GM23248 (cell line): ENCODE measurements at regions not wholly inside any gene's neighbourhood (a gene's known extent, or its start where the extent isn't known, plus 50 kb on each side); places are given as distances from the start of the nearest gene placed in this dataset.
A peak's percentile ranks its signal among the peaks of the same experiment; 100 is the strongest.

ENCODE experiments used
- DNase-seq: peaks from one replicate; pipeline ENCODE4 v3.0.0-alpha.2; 2015
- H2AFZ ChIP-seq: fragments of 200-600 bp; sonication (generic); 2 replicates; pipeline ENCODE4 v1.6.1; 2016; ENCODE audit warnings: antibody characterized with exemption
- H3F3A ChIP-seq: fragments of 200-600 bp; sonication (generic); 2 replicates; pipeline ENCODE4 v1.6.1; 2016; ENCODE audit warnings: mild to moderate bottlenecking, antibody characterized with exemption, mixed run types; ENCODE audit not compliant: insufficient read depth
- H3K27ac ChIP-seq: fragments of 200-600 bp; sonication (generic); 2 replicates; pipeline ENCODE4 v1.5.1; 2016; ENCODE audit warnings: mild to moderate bottlenecking
- H3K27me3 ChIP-seq: fragments of 200-600 bp; sonication (generic); replicated peaks from 2 replicates; pipeline ENCODE4 v1.6.1; 2016; ENCODE audit warnings: mild to moderate bottlenecking; ENCODE audit not compliant: insufficient read depth
- H3K36me3 ChIP-seq: fragments of 200-600 bp; sonication (generic); 2 replicates; pipeline ENCODE4 v1.6.1; 2016; ENCODE audit warnings: low read depth, mild to moderate bottlenecking
- H3K4me1 ChIP-seq: fragments of 200-600 bp; sonication (generic); 2 replicates; pipeline ENCODE4 v1.6.1; 2016; ENCODE audit warnings: mild to moderate bottlenecking; ENCODE audit not compliant: insufficient read depth
- H3K4me2 ChIP-seq: fragments of 200-600 bp; sonication (generic); one replicate; pipeline ENCODE4 v1.6.1; 2016; ENCODE audit warnings: mild to moderate bottlenecking; ENCODE audit not compliant: unreplicated experiment
- H3K4me3 ChIP-seq: fragments of 200-600 bp; sonication (generic); 2 replicates; pipeline ENCODE4 v1.5.1; 2016; ENCODE audit warnings: mild to moderate bottlenecking
- H3K79me2 ChIP-seq: fragments of 200-600 bp; sonication (generic); 2 replicates; pipeline ENCODE4 v1.6.1; 2016; ENCODE audit warnings: mild to moderate bottlenecking; ENCODE audit not compliant: insufficient read depth
- H3K9ac ChIP-seq: fragments of 200-600 bp; sonication (generic); 2 replicates; pipeline ENCODE4 v1.6.1; 2016; ENCODE audit warnings: mild to moderate bottlenecking
- H3K9me2 ChIP-seq: fragments of 200-600 bp; sonication (generic); 2 replicates; pipeline ENCODE4 v1.6.1; 2016; ENCODE audit warnings: mixed run types, mild to moderate bottlenecking, moderate library complexity; ENCODE audit not compliant: insufficient read depth
- H3K9me3 ChIP-seq: fragments of 200-600 bp; sonication (generic); one replicate; pipeline ENCODE4 v1.6.1; 2017; ENCODE audit warnings: low read depth
- H4K20me1 ChIP-seq: fragments of 200-600 bp; sonication (generic); 2 replicates; pipeline ENCODE4 v1.6.0; 2016; ENCODE audit not compliant: insufficient read depth
- EZH2 ChIP-seq: fragments of 200-600 bp; sonication (generic); IDR thresholded peaks from 2 replicates; pipeline ENCODE4 v1.6.1; 2018; ENCODE audit warnings: antibody characterized with exemption, mild to moderate bottlenecking; ENCODE audit not compliant: insufficient read depth, poor library complexity, severe bottlenecking
- EZH2phosphoT487 ChIP-seq: fragments of 200-600 bp; sonication (generic); IDR thresholded peaks from 2 replicates; pipeline ENCODE4 v1.6.1; 2018; ENCODE audit warnings: antibody characterized with exemption, moderate library complexity, mild to moderate bottlenecking, low read depth; ENCODE audit not compliant: insufficient read depth
- WGBS, 2 experiments: methylation state at CpG; one replicate each; pipeline ENCODE4 v1.1.6; 2015 to 2017; ENCODE audit warnings: low lambda C conversion rate in 2 of 2, low coverage in 1 of 2; ENCODE audit errors: missing lambda C conversion rate in 2 of 2; 5-methylcytosine and 5-hydroxymethylcytosine counted together
- in situ Hi-C: fragments of 300-500 bp; cut with MboI; formaldehyde crosslinking; loops from 2 replicates; pipeline ENCODE4 v1.15.0; 2020

- Histone ChIP-seq H2AFZ (no peak overlapping the region), H3K27me3 (no peaks in the 10 kb centered on the region), H3K4me1 (peaks cover 25% of the 10 kb centered on the region), H3K9me2 (no peaks in the 10 kb centered on the region), H3F3A (peaks cover 15% of the 10 kb centered on the region; the same call in 1 of the 2 replicates), H3K4me2 (peak overlapping the region; percentile 14), H3K9me3 (no peaks in the 10 kb centered on the region), H4K20me1 (no peaks in the 10 kb centered on the region), H3K4me3 (no peak overlapping the region), H3K79me2 (0 out of 2 replicates have a peak, but pooled peaks cover 12% of the 10 kb centered on the region), H3K9ac (no peak overlapping the region), H3K27ac (no peak overlapping the region), H3K36me3 (no peaks in the 10 kb centered on the region)
- peak; percentile 46 for DNase-seq
- in situ Hi-C loops, result no loop called here
- TF ChIP-seq EZH2phosphoT487 (no peak), EZH2 (no peak)
- 94 to 97% methylated on average over 5 of the region's 5 CpGs for WGBS, 2 experiments
These were observed 424.0 kb upstream of the C2CD4B start for GRCh38 chr15:62588938-62589670.

GRCh38 chr15:62591842-62592838 lies 427.1 kb upstream of the C2CD4B start:
- Histone ChIP-seq H3K4me1 (peaks cover 23% of the 10 kb centered on the region), H3K27me3 (no peaks in the 10 kb centered on the region), H3K9me3 (no peaks in the 10 kb centered on the region), H3K4me2 (peak overlapping the region; percentile 19), H3K27ac (no peak overlapping the region), H4K20me1 (no peaks in the 10 kb centered on the region), H3K9me2 (no peaks in the 10 kb centered on the region), H2AFZ (no peak overlapping the region), H3K4me3 (no peak overlapping the region), H3K79me2 (0 out of 2 replicates have a peak, but pooled peaks cover 16% of the 10 kb centered on the region), H3K9ac (no peak overlapping the region), H3K36me3 (no peaks in the 10 kb centered on the region), H3F3A (peaks cover 15% of the 10 kb centered on the region; the same call in 1 of the 2 replicates)
- WGBS, 2 experiments, result 61 to 65% methylated on average over 8 of the region's 8 CpGs
- in situ Hi-C loops, result no loop called here
- TF ChIP-seq EZH2, result no peak
- TF ChIP-seq EZH2phosphoT487, result no peak
- DNase-seq, result peak; percentile 47

GRCh38 chr15:62592920-62593319 lies 427.8 kb upstream of the C2CD4B start:
- in situ Hi-C loops, result no loop called here
- no peak for TF ChIP-seq EZH2phosphoT487
- no peaks in the 10 kb centered on the region for H4K20me1 ChIP-seq
- H3K4me1 ChIP-seq, result peaks cover 23% of the 10 kb centered on the region
- no peaks in the 10 kb centered on the region for H3K9me2 ChIP-seq
- no peak overlapping the region for H3K9ac ChIP-seq
- no peak overlapping the region for H3K27ac ChIP-seq
- no peak overlapping the region for H3K4me2 ChIP-seq
- no peak for DNase-seq
- H3F3A ChIP-seq, result peaks cover 15% of the 10 kb centered on the region; the same call in 1 of the 2 replicates
- 56 to 63% methylated on average over 1 of the region's 1 CpG for WGBS, 2 experiments
- H3K79me2 ChIP-seq, result 0 out of 2 replicates have a peak, but pooled peaks cover 16% of the 10 kb centered on the region
- H3K4me3 ChIP-seq, result no peak overlapping the region
- no peaks in the 10 kb centered on the region for H3K36me3 ChIP-seq
- no peaks in the 10 kb centered on the region for H3K9me3 ChIP-seq
- no peaks in the 10 kb centered on the region for H3K27me3 ChIP-seq
- no peak overlapping the region for H2AFZ ChIP-seq

- H3K79me2 ChIP-seq, result peaks cover 19% of the 10 kb centered on the region
- H2AFZ ChIP-seq, result no peak overlapping the region
- H3K4me2 ChIP-seq, result no peak overlapping the region
- H3K9me2 ChIP-seq, result no peaks in the 10 kb centered on the region
- in situ Hi-C loops, result no loop called here
- no peaks in the 10 kb centered on the region for H3K9me3 ChIP-seq
- no peaks in the 10 kb centered on the region for H3K27me3 ChIP-seq
- H3K27ac ChIP-seq, result no peak overlapping the region
- WGBS, 2 experiments, result 44 to 67% methylated on average over 4 of the region's 4 CpGs
- H3K4me1 ChIP-seq, result peaks cover 22% of the 10 kb centered on the region
- peaks cover 13% of the 10 kb centered on the region; the same call in 1 of the 2 replicates for H3F3A ChIP-seq
- H4K20me1 ChIP-seq, result no peaks in the 10 kb centered on the region
- DNase-seq, result no peak
- TF ChIP-seq EZH2 (no peak), EZH2phosphoT487 (no peak)
- H3K9ac ChIP-seq, result no peak overlapping the region
- no peak overlapping the region for H3K4me3 ChIP-seq
- H3K36me3 ChIP-seq, result no peaks in the 10 kb centered on the region
These were observed 428.8 kb upstream of the C2CD4B start for GRCh38 chr15:62593681-62594399.
